H9 (cell line): ENCODE measurements at regions not wholly inside any gene's neighbourhood (a gene's known extent, or its start where the extent isn't known, plus 50 kb on each side); places are given as distances from the start of the nearest gene placed in this dataset.

Experiments used
- DNase-seq: peaks from one replicate; pipeline ENCODE4 v3.0.0-alpha.2; 2017
- H2AFZ ChIP-seq: one replicate; pipeline ENCODE4 v1.6.1; 2013; ENCODE audit warnings: mild to moderate bottlenecking, low read length, control low read depth, moderate library complexity
- H2AK5ac ChIP-seq: 2 replicates; pipeline ENCODE4 v1.6.1; 2013; ENCODE audit warnings: low read length, control low read depth, mixed read lengths; ENCODE audit not compliant: insufficient read length
- H2BK120ac ChIP-seq: one replicate; pipeline ENCODE4 v1.6.1; 2013; ENCODE audit warnings: low read depth, mild to moderate bottlenecking, low read length, control low read depth, inconsistent platforms; ENCODE audit not compliant: poor library complexity, severe bottlenecking
- H2BK12ac ChIP-seq: 2 replicates; pipeline ENCODE4 v1.6.1; 2013; ENCODE audit warnings: low read length, control low read depth, mixed read lengths, low read depth; ENCODE audit not compliant: insufficient read length
- H2BK15ac ChIP-seq: 2 replicates; pipeline ENCODE4 v1.6.1; 2013; ENCODE audit warnings: low read depth, low read length, control low read depth
- H2BK20ac ChIP-seq: one replicate; pipeline ENCODE4 v1.6.1; 2013; ENCODE audit warnings: low read depth, mild to moderate bottlenecking, low read length, control low read depth, inconsistent platforms; ENCODE audit not compliant: poor library complexity, severe bottlenecking
- H2BK5ac ChIP-seq: 2 replicates; pipeline ENCODE4 v1.6.1; 2013; ENCODE audit warnings: low read length, control low read depth, mixed read lengths; ENCODE audit not compliant: insufficient read length
- H3K14ac ChIP-seq: 2 replicates; pipeline ENCODE4 v1.6.1; 2013; ENCODE audit warnings: low read length, control low read depth; ENCODE audit not compliant: insufficient read depth
- H3K18ac ChIP-seq: 2 replicates; pipeline ENCODE4 v1.6.1; 2013; ENCODE audit warnings: low read depth, mild to moderate bottlenecking, mixed read lengths, low read length, control low read depth; ENCODE audit not compliant: insufficient read length
- H3K23ac ChIP-seq: 2 replicates; pipeline ENCODE4 v1.6.1; 2013; ENCODE audit warnings: low read length, control low read depth, mixed read lengths, low read depth; ENCODE audit not compliant: insufficient read length
- H3K23me2 ChIP-seq: 2 replicates; pipeline ENCODE4 v1.6.1; 2013; ENCODE audit warnings: low read depth, mild to moderate bottlenecking, mixed read lengths, low read length, control low read depth; ENCODE audit not compliant: insufficient read length, poor library complexity, severe bottlenecking
- H3K27ac ChIP-seq: 2 replicates; pipeline ENCODE4 v1.5.1; 2013; ENCODE audit warnings: low read length, control low read depth, mixed read lengths, low read depth; ENCODE audit not compliant: insufficient read length
- H3K27me3 ChIP-seq: 2 replicates; pipeline ENCODE4 v1.6.1; 2013; ENCODE audit warnings: low read length, control low read depth, inconsistent platforms; ENCODE audit not compliant: insufficient read depth
- H3K4ac ChIP-seq: 2 replicates; pipeline ENCODE4 v1.6.1; 2013; ENCODE audit warnings: low read depth, mild to moderate bottlenecking, control low read depth, inconsistent platforms, low read length, moderate library complexity
- H3K4me1 ChIP-seq: 2 replicates; pipeline ENCODE4 v1.6.1; 2013; ENCODE audit warnings: low read length, control low read depth, inconsistent platforms; ENCODE audit not compliant: insufficient read depth
- H3K4me2 ChIP-seq: 2 replicates; pipeline ENCODE4 v1.6.1; 2013; ENCODE audit warnings: low read length, control low read depth, mixed read lengths; ENCODE audit not compliant: insufficient read length, insufficient read depth
- H3K56ac ChIP-seq: 2 replicates; pipeline ENCODE4 v1.6.1; 2013; ENCODE audit warnings: low read depth, mild to moderate bottlenecking, mixed read lengths, low read length, control low read depth; ENCODE audit not compliant: insufficient read length
- H3K79me1 ChIP-seq: 2 replicates; pipeline ENCODE4 v1.6.1; 2013; ENCODE audit warnings: low read depth, mild to moderate bottlenecking, moderate library complexity, low read length, control low read depth, inconsistent platforms; ENCODE audit not compliant: insufficient read depth, poor library complexity, severe bottlenecking
- H3K79me2 ChIP-seq: 2 replicates; pipeline ENCODE4 v1.6.1; 2013; ENCODE audit warnings: low read length, control low read depth, inconsistent platforms; ENCODE audit not compliant: insufficient read depth
- H3K9ac ChIP-seq: 2 replicates; pipeline ENCODE4 v1.6.1; 2013; ENCODE audit warnings: low read length, control low read depth, mixed read lengths; ENCODE audit not compliant: insufficient read length; ENCODE audit errors: extremely low read depth
- H3K9me3 ChIP-seq: one replicate; pipeline ENCODE4 v1.6.1; 2013; ENCODE audit warnings: low read depth, low read length, inconsistent platforms; ENCODE audit not compliant: control insufficient read depth
- H3T11ph ChIP-seq: one replicate; pipeline ENCODE4 v1.6.1; 2013; ENCODE audit warnings: mild to moderate bottlenecking, low read length, control low read depth, inconsistent platforms
- H4K20me1 ChIP-seq: one replicate; pipeline ENCODE4 v1.6.1; 2013; ENCODE audit not compliant: control insufficient read depth, insufficient read length, insufficient read depth
- H4K5ac ChIP-seq: 2 replicates; pipeline ENCODE4 v1.6.1; 2013; ENCODE audit warnings: low read depth, mild to moderate bottlenecking, mixed read lengths, low read length, control low read depth; ENCODE audit not compliant: insufficient read length
- H4K8ac ChIP-seq: replicated peaks from 2 replicates; pipeline ENCODE4 v1.6.1; 2013; ENCODE audit warnings: low read length, control low read depth, mixed read lengths, low read depth; ENCODE audit not compliant: insufficient read length
- H4K91ac ChIP-seq: 2 replicates; pipeline ENCODE4 v1.6.1; 2013; ENCODE audit warnings: low read depth, mild to moderate bottlenecking, moderate library complexity, mixed read lengths, low read length, control low read depth; ENCODE audit not compliant: insufficient read length
- H3K27ac Mint-ChIP-seq, 3 experiments: 2 replicates in 2 of 3; 3 replicates in 1 of 3; pipeline ENCODE4 v1.8.0; 2020 to 2021; ENCODE audit warnings: mixed read lengths in 3 of 3, mild to moderate bottlenecking in 1 of 3, moderate library complexity in 1 of 3
- H3K27me3 Mint-ChIP-seq: 2 replicates; pipeline ENCODE4 v1.8.0; 2021; ENCODE audit warnings: low read depth, mild to moderate bottlenecking, moderate library complexity, mixed read lengths
- H3K36me3 Mint-ChIP-seq, 3 experiments: 2 replicates in 2 of 3; 3 replicates in 1 of 3; pipeline ENCODE4 v1.8.0; 2020 to 2021; ENCODE audit warnings: low read depth in 3 of 3, mixed read lengths in 3 of 3; ENCODE audit not compliant: insufficient read depth in 1 of 3
- H3K4me1 Mint-ChIP-seq, 2 experiments: 2 replicates each; pipeline ENCODE4 v1.8.0; 2020; ENCODE audit warnings: mixed read lengths in 2 of 2
- H3K4me3 Mint-ChIP-seq, 2 experiments: 2 replicates in 1 of 2; 3 replicates in 1 of 2; pipeline ENCODE4 v1.8.0; 2020 to 2021; ENCODE audit warnings: mild to moderate bottlenecking in 2 of 2, mixed read lengths in 2 of 2, moderate library complexity in 1 of 2
- H3K9me3 Mint-ChIP-seq, 2 experiments: 2 replicates in 1 of 2; 3 replicates in 1 of 2; pipeline ENCODE4 v1.8.0; 2020; ENCODE audit warnings: mild to moderate bottlenecking in 2 of 2, mixed read lengths in 2 of 2, moderate library complexity in 1 of 2
- WGBS: extraction: QIAGEN DNeasy Blood & Tissue Kit; methylation state at CpG from one replicate; pipeline ENCODE4 v1.1.7; 2013; ENCODE audit warnings: missing lambda C conversion rate, low lambda C conversion rate, mixed read lengths; ENCODE audit not compliant: insufficient read length; ENCODE audit errors: extremely low coverage; 5-methylcytosine and 5-hydroxymethylcytosine counted together
- TF ChIP-seq, protein P1 (sequence below): fragments of 200-600 bp; sonication (generic); conservative IDR thresholded peaks from 3 replicates; pipeline ENCODE4 v1.8.0; 2021; ENCODE audit warnings: antibody characterized with exemption, mild to moderate bottlenecking

- no CpG with 5 or more reads among the region's 6 CpGs for WGBS
- Histone ChIP-seq H2AFZ (no peak overlapping the region), H2BK20ac (no peak overlapping the region)
These were observed 375.7 kb upstream of the CDH11 start for GRCh38 chr16:65497571-65497970.

More at GRCh38 chr16:65497571-65497970, 375.7 kb upstream of the CDH11 start:
- Histone ChIP-seq H4K5ac (no peak overlapping the region), H2BK120ac (no peak overlapping the region), H3T11ph (no peak overlapping the region), H4K91ac (no peak overlapping the region), H3K79me1 (no peaks in the 10 kb centered on the region), H3K9me3 (no peaks in the 10 kb centered on the region), H3K27ac (no peak overlapping the region), H3K79me2 (no peaks in the 10 kb centered on the region), H3K4me1 (peaks cover 2% of the 10 kb centered on the region; the same call in 1 of the 2 replicates), H3K4ac (no peak overlapping the region), H2AK5ac (no peak overlapping the region), H3K23me2 (no peaks in the 10 kb centered on the region), H3K27me3 (no peaks in the 10 kb centered on the region), H3K23ac (no peak overlapping the region), H3K14ac (no peak overlapping the region), H4K20me1 (no peaks in the 10 kb centered on the region), H3K18ac (no peak overlapping the region), H3K56ac (no peak overlapping the region), H3K9ac (no peak overlapping the region), H2BK5ac (no peak overlapping the region), H4K8ac (no peak overlapping the region), H2BK15ac (no peak overlapping the region), H3K4me2 (no peak overlapping the region), H2BK12ac (no peak overlapping the region)
- TF ChIP-seq, protein P1, sequence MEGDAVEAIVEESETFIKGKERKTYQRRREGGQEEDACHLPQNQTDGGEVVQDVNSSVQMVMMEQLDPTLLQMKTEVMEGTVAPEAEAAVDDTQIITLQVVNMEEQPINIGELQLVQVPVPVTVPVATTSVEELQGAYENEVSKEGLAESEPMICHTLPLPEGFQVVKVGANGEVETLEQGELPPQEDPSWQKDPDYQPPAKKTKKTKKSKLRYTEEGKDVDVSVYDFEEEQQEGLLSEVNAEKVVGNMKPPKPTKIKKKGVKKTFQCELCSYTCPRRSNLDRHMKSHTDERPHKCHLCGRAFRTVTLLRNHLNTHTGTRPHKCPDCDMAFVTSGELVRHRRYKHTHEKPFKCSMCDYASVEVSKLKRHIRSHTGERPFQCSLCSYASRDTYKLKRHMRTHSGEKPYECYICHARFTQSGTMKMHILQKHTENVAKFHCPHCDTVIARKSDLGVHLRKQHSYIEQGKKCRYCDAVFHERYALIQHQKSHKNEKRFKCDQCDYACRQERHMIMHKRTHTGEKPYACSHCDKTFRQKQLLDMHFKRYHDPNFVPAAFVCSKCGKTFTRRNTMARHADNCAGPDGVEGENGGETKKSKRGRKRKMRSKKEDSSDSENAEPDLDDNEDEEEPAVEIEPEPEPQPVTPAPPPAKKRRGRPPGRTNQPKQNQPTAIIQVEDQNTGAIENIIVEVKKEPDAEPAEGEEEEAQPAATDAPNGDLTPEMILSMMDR: no peak
- Mint-ChIP-seq H3K4me1 (peaks cover 38 to 41% of the 10 kb centered on the region in 2 experiments), H3K4me3 (no peak overlapping the region), H3K9me3 (no peaks in the 10 kb centered on the region; a peak in 1 of 5 replicates), H3K27me3 (no peaks in the 10 kb centered on the region), H3K27ac (no peak overlapping the region), H3K36me3 (peaks cover 0 to 4% (median 0%) of the 10 kb centered on the region in 3 experiments; a peak in 2 of 7 replicates)
- no peak for DNase-seq
